ENCODE measurements at regions not wholly inside any gene's neighbourhood (a gene's known extent, or its start where the extent isn't known, plus 50 kb on each side); places are given as distances from the start of the nearest gene placed in this dataset.

- TF ChIP-seq POLR2A (IDR thresholded peaks at IDR 0.05; ENCODE audit: low read depth, low read length) = no peak
- no peak for TF ChIP-seq POLR2AphosphoS5 (IDR thresholded peaks at IDR 0.05; ENCODE audit: low read depth, low read length)
- TF ChIP-seq SPI1 (IDR thresholded peaks at IDR 0.05; ENCODE audit: low read depth, low read length) = no peak
These were observed 294.5 kb downstream of the BRD1 start for GRCh38 chr22:49532869-49533802.

Measured in GM12891 (cell line).